A673 (cell line): ENCODE measurements at regions not wholly inside any gene's neighbourhood (a gene's known extent, or its start where the extent isn't known, plus 50 kb on each side); places are given as distances from the start of the nearest gene placed in this dataset.

Source experiments
- BruUV-seq: library from RNA; stranded (reverse); fragments of 400-500 nt; replicated peaks from 2 replicates; lab custom pipeline; 2021; lab: Mats Ljungman, UMichigan
- CTCF ChIA-PET: fragments of 300-600 bp; sonication (Branson Sonifier 250); formaldehyde crosslinking; loops from one replicate; lab custom pipeline; 2022; ENCODE audit warnings: antibody characterized with exemption; lab: Charles Lee
- POLR2A ChIA-PET: fragments of 300-600 bp; sonication (Branson Sonifier 250); formaldehyde crosslinking; loops from one replicate; lab custom pipeline; 2022; ENCODE audit warnings: antibody characterized with exemption; ENCODE audit not compliant: low non-redundant PET; lab: Charles Lee
- DNase-seq: peaks from one replicate; pipeline ENCODE4 v3.0.0-alpha.2; 2015; ENCODE audit warnings: low spot score
- H3K27ac ChIP-seq: fragments of 200-600 bp; sonication (generic); 2 replicates; pipeline ENCODE4 v1.5.1; 2016; ENCODE audit warnings: mixed run types, low read depth, mild to moderate bottlenecking, mixed read lengths, antibody characterized with exemption, low read length; ENCODE audit not compliant: poor library complexity, severe bottlenecking
- H3K27me3 ChIP-seq: fragments of 200-600 bp; sonication (generic); replicated peaks from 2 replicates; pipeline ENCODE4 v1.6.1; 2017; ENCODE audit warnings: mixed run types, low read depth, mild to moderate bottlenecking, mixed read lengths, antibody characterized with exemption, low read length; ENCODE audit not compliant: insufficient read depth, poor library complexity
- H3K36me3 ChIP-seq: fragments of 200-600 bp; sonication (generic); 2 replicates; pipeline ENCODE4 v1.6.1; 2016; ENCODE audit warnings: mixed run types, mild to moderate bottlenecking, mixed read lengths, antibody characterized with exemption, low read length; ENCODE audit not compliant: insufficient read depth, poor library complexity, severe bottlenecking
- H3K4me1 ChIP-seq: fragments of 200-600 bp; sonication (generic); 2 replicates; pipeline ENCODE4 v1.6.1; 2017; ENCODE audit warnings: mixed run types, mild to moderate bottlenecking, mixed read lengths, antibody characterized with exemption, low read length; ENCODE audit not compliant: insufficient read depth, poor library complexity, severe bottlenecking
- H3K4me3 ChIP-seq: fragments of 200-600 bp; sonication (generic); 2 replicates; pipeline ENCODE4 v1.5.1; 2016; ENCODE audit warnings: low read depth, mixed run types, mild to moderate bottlenecking, mixed read lengths, low read length; ENCODE audit not compliant: poor library complexity, severe bottlenecking
- H3K9me3 ChIP-seq: fragments of 200-600 bp; sonication (generic); 2 replicates; pipeline ENCODE4 v1.6.1; 2016; ENCODE audit warnings: mixed run types, low read depth, mild to moderate bottlenecking, mixed read lengths, antibody characterized with exemption, low read length; ENCODE audit not compliant: poor library complexity, severe bottlenecking
- CTCF ChIP-seq: fragments of 300-800, 200-600 bp; sonication (generic); conservative IDR thresholded peaks from 2 replicates; pipeline ENCODE4 v1.5.1; 2017; ENCODE audit warnings: low read depth, mild to moderate bottlenecking, antibody characterized with exemption, low read length, moderate library complexity, mixed read lengths
- EZH2 ChIP-seq: fragments of 200-600 bp; sonication (generic); IDR thresholded peaks from 2 replicates; pipeline ENCODE4 v1.6.1; 2017; ENCODE audit warnings: borderline replicate concordance, low read depth, mild to moderate bottlenecking, mixed read lengths, antibody characterized with exemption, low read length; ENCODE audit not compliant: poor library complexity, severe bottlenecking
- intact Hi-C: fragments of 100-400 bp; cut with micrococcal nuclease; formaldehyde crosslinking; loops from one replicate; pipeline ENCODE4 v1.10.0; 2022; ENCODE audit not compliant: unreplicated experiment

DNA sequence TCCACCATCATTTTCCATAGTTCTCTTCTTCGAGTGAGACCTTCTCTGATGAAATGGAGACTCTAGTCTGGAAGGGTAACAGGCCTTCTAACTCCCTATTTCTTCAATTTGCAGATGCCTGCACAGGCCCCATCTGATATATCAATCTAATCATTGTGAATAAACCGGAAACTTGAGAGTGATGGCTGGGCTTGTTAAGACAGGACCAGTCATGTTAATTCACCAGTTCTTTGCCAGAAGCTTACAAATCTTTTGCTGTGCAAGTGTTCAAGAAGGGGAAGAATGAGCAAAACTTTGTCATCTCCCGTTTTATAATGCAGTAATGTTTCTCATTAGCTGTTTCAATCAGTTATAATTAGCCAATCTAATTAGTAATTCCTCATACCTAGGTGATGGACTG lies 1561.3 kb upstream of the GOT2 start:
- no peak for TF ChIP-seq CTCF
- TF ChIP-seq EZH2 = no peak
- ChIA-PET CTCF (no interaction called here), POLR2A (no interaction called here)
- Histone ChIP-seq H3K36me3 (no peaks in the 10 kb centered on the region), H3K27ac (no peak overlapping the region), H3K27me3 (no peaks in the 10 kb centered on the region), H3K4me3 (no peak overlapping the region), H3K9me3 (no peaks in the 10 kb centered on the region), H3K4me1 (no peaks in the 10 kb centered on the region)
- intact Hi-C loops = no loop called here
- DNase-seq = no peak
- no TSS peak for BruUV-seq

DNA sequence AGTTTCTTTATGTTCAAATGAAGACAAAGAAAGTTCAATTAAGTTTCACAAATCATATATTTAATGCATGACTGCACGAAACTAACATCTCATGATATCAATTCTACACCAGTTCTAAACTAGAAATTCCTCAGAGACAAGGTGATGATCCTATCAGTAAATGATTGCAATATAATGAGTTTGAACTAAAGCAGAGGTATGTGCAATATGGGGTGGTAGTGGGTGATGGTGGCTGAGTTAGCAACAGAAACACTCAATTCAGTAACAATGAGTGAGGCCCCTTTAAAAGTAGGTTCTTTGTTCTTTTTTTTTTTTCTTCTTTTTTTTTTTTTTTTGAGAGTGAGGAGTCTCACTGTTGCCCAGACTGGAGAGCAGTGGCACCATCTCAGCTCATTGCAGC lies 1551.7 kb upstream of the GOT2 start:
- ChIA-PET CTCF (no interaction called here), POLR2A (no interaction called here)
- H3K4me3 ChIP-seq = no peak overlapping the region
- H3K4me1 ChIP-seq = no peaks in the 10 kb centered on the region
- no TSS peak for BruUV-seq
- TF ChIP-seq EZH2 (no peak), CTCF (no peak)
- no peaks in the 10 kb centered on the region for H3K27me3 ChIP-seq
- intact Hi-C loops = no loop called here
- DNase-seq = no peak
- no peaks in the 10 kb centered on the region for H3K9me3 ChIP-seq
- H3K36me3 ChIP-seq = no peaks in the 10 kb centered on the region
- no peak overlapping the region for H3K27ac ChIP-seq

GRCh38 chr16:60279061-60279665 lies 1545.0 kb upstream of the GOT2 start:
- Histone ChIP-seq H3K4me3 (no peak overlapping the region), H3K9me3 (no peaks in the 10 kb centered on the region), H3K27ac (no peak overlapping the region), H3K27me3 (peaks cover 14% of the 10 kb centered on the region), H3K4me1 (no peaks in the 10 kb centered on the region), H3K36me3 (no peaks in the 10 kb centered on the region)
- POLR2A ChIA-PET = no interaction called here
- CTCF ChIA-PET = no interaction called here
- TF ChIP-seq EZH2 = no peak
- TF ChIP-seq CTCF = no peak
- intact Hi-C loops = no loop called here
- no TSS peak for BruUV-seq
- DNase-seq = no peak
